ENCODE measurements at regions not wholly inside any gene's neighbourhood (a gene's known extent, or its start where the extent isn't known, plus 50 kb on each side); places are given as distances from the start of the nearest gene placed in this dataset.

DNA sequence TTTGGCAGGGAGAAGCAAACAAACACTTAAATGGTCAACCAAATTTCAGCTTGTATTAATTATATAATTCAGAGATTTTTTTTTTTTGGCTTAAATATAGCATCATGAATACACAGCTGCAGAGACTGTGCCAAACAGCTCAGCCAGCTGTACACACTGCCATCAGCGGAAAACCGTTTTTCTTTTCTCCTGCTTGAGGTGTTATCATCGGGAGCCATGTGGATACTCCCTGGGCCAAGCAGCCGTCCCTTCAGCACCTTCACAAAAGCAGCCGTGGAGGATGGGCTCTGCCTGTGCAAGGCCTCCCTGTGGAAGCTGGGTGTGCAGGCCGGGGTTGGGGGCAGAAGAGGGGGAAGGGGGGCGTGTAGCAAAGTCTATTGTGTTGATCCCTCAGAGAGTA lies 85.0 kb downstream of the NUF2 start:
- DNase-seq, result no peak

GRCh38 chr1:163408262-163408661 lies 86.5 kb downstream of the NUF2 start:
- DNase-seq, result no peak

GRCh38 chr1:163410073-163410999 lies 88.6 kb downstream of the NUF2 start:
- DNase-seq, result peak; percentile 50

DNA sequence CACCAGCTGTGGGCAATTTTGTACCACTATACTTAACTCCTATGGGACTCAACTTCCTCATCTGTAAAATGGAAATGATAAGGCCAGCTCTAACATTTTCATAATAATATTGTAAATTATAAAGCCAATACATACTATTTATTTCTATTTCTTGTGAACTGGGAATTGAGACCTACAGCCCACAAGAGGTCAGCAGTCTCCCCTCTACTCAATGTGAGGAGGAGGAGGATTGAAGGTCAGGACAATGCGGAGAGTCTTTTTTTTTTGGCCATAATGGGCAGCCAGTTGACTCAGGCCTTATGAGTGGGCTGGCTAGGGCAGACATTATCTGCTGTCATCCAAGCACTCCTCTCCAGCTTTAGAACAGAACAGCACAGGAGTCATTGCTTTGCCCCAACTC lies 90.5 kb downstream of the NUF2 start:
- no peak for DNase-seq

- no peak for DNase-seq
These were observed 93.0 kb downstream of the NUF2 start for GRCh38 chr1:163414778-163415177.

DNA sequence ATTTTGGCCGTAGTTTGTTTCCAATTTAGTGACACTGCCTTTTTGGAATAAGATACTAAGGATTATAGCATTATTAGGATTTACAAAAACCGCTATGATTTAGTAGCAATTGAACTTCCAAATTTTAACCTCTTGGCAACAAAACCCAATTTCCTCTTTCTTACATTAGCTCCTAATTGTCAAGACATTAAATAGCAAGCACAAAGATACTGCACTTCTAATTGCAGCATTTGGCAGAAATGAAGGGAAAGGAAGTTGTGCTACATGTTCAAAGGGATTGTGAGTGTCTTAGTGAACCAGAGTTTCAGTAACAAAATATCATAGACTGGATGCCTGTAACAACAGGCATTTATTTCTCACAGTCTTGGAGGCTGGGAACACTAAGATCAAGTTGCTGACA lies 99.9 kb downstream of the NUF2 start:
- DNase-seq, result no peak

- no peak for DNase-seq
These were observed 101.1 kb downstream of the NUF2 start for GRCh38 chr1:163422738-163423404.

DNA sequence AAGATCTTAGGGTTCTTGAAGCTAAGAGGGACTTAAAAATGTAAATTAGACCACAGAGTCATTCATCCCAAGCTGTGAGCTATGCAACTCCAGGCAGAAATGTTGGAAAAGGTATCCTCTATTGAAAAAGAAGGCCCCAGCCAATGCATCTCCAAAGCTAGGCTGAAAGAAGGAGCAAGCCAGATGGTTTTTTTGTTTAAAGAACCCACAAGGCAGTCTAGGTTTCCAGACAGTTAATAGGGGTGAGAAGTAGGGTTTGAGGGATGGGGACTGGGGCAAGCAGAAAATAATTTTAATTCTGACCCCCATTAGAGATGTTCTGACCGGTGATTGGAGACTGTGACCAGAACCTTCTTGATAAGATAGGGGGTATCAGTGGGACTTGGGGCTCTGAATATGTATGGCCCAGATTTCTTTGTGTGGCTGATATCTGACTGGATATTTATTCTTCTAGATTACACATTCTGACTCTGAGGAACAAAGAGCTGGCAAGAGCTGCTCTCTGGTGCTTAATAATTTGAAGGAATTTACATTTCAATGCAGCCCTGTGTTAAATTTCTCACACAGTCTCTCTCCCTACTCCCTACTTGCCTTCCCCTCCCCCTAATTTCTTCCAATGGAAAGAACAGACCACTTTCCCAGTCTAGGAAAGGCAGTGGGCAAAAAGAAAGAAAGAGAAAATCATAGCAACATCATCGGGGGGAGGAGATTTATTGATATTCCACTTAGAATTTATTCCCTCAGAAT lies 104.9 kb downstream of the NUF2 start:
- no peak for DNase-seq

- no peak for DNase-seq
These were observed 105.5 kb downstream of the NUF2 start for GRCh38 chr1:163427279-163427678.

- DNase-seq, result no peak
These were observed 114.5 kb downstream of the NUF2 start for GRCh38 chr1:163436140-163436812.

DNA sequence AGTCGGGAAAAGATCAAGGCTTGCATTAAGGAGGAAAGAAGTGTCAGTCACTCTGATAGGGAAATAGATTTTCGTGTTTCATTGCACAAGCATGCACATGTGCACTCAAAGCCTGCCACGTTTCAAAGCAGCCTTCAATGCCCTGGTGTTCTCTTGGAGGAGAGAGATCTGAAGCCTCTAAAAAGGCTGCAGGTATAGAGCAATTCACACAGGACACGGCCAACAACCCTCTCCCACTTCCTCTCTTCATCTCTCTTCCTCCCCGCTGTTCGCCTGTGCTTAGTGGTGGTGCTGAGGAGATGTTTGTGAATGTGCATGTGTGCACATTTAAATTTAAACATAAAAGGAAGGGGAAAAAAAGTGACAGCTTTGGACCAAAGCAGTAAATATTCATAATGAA lies 117.7 kb downstream of the NUF2 start:
- no peak for DNase-seq

DNA sequence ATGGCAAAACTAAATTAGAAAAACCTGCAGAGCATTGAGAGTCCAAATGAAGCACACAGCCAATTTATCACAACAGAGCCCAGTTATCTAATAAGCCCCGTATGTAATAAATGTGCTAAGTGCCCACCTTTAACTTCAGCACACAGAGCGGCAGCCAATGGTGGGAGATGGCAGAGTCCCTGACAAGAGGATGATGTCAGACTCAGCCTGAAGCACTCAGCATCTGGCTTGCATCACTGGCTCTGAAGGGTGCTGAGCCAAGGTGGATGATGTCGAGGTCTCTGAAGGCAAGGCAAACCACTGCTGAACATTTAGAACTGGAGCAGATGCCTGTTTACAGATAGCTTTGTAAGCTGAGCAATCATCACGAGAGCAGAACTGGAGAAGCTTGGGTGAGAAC lies 118.3 kb downstream of the NUF2 start:
- no peak for DNase-seq

DNA sequence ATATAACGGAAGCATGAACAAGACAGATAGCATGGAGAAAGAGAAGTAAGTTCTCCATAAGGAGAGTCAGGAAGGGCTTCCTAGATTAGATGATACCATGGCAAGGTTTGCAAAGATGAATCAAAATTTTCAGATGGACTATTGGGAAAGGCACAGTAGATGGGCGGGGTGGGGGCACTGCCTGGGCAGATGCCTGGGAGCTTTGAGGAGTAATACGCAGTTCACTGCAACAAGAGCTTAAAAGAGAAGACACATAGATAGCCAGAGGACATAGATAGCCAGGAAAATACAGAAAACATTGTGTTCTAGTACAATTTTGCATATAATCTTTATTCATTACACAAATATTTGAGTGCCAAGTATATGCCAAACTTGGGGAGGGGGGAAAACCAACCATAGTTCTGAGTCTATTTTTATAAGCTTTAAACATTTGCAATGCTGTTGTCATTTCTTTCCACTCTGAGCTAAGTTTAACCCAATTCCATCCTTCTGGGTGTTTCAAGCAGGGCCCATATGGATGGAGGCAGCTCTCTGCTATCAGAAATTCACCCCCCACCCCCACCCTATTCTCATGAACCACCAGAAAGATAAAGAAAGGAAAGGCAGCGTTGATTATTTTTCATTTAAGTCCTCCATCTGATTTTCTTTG lies 120.6 kb downstream of the NUF2 start:
- no peak for DNase-seq

DNA sequence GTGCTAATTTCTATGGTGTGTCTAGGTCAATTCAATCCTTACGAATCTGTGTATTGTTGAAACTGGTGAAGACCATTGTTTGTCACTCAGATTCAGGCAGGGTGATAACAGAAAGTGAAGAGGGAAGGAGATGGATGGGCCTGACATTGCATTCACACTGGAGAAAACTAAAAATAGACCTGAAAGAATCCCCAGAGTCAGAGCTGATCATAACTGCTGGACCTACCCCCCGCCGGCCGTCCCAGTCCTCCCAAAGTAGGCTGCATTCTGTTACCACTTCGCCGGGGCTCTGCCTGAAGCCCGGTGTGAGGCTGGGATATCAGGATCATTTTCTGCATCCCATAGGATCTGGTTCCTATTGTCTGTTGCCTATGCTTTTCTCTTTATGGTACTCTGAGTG lies 121.1 kb downstream of the NUF2 start:
- no peak for DNase-seq

- no peak for DNase-seq
These were observed 122.1 kb downstream of the NUF2 start for GRCh38 chr1:163443863-163444262.

DNA sequence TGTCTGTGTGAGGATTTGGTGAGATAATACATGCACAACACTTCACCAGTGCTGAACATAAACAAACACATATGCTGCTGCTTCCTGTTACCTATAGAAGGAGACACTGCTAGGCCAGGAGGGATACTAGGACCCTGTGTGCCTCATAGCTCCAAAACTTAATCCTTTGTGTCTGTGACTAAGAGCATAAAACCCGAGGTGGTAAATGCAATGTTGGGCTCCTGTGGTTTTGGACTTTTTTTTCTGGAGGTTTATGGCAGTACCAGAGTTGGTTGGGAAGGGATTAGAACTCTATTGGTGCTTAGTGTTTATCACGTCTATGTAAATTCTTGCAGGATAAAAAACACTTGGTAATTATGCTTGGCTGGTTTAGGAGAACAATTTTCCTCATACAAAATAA lies 122.9 kb downstream of the NUF2 start:
- DNase-seq, result no peak

GRCh38 chr1:163450986-163451385 lies 129.2 kb downstream of the NUF2 start:
- DNase-seq, result no peak

- DNase-seq, result no peak
These were observed 137.8 kb downstream of the NUF2 start for GRCh38 chr1:163459539-163459938.

GRCh38 chr1:163467289-163467688 lies 145.5 kb downstream of the NUF2 start:
- no peak for DNase-seq

- DNase-seq, result no peak
These were observed 150.3 kb downstream of the NUF2 start for GRCh38 chr1:163471779-163472650.

DNA sequence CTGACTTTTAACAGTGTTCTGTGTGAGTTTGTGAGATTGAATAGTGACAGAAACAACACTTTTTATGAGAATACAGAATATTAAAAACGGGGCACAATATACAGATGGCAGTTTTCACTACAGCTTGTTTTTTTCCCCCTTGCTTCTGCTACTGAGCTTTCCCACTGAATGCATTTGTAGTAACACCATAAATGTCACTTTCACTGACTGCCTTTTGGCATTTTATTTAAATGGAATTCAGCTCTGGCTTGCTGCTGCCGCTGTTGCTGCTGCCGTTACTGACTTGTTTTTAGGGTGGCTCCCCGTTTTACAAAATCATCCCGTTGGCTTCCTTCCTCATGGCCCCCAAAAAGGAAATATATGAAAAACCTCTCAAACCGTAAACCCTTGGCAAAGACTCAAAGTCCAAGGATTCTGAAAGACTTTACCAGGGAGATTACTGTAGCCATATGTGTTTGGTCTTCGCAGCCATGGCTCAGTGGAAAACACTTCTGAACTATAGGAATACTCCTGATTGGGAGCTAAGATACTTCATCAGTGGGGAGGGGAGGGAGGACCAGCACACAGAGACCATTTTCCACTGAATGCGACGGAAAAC lies 151.0 kb downstream of the NUF2 start:
- DNase-seq, result no peak

Data from right hindlimb (tissue), 1 donor.